HEK293 (cell line): ENCODE measurements at regions not wholly inside any gene's neighbourhood (a gene's known extent, or its start where the extent isn't known, plus 50 kb on each side); places are given as distances from the start of the nearest gene placed in this dataset.

Source experiments
- GFI1B ChIP-seq: fragments of 450-650 bp; formaldehyde crosslinking; IDR thresholded peaks from 2 replicates; pipeline ENCODE4 v1.5.1; 2016; ENCODE audit warnings: missing biosample characterization, missing genetic modification characterization
- HOXA7 ChIP-seq: sonication (generic); formaldehyde crosslinking; IDR thresholded peaks from 2 replicates; pipeline ENCODE4 v1.8.1; 2022; ENCODE audit warnings: missing genetic modification reagents, borderline replicate concordance
- IKZF3 ChIP-seq: fragments of 450-650 bp; IDR thresholded peaks from 2 replicates; pipeline ENCODE4 v1.5.0; 2018; ENCODE audit warnings: missing biosample characterization, mild to moderate bottlenecking, missing genetic modification characterization, moderate library complexity
- MZF1 ChIP-seq: fragments of 450-650 bp; formaldehyde crosslinking; IDR thresholded peaks from 2 replicates; pipeline ENCODE4 v1.5.1; 2017; ENCODE audit warnings: missing biosample characterization, missing genetic modification characterization, borderline replicate concordance
- RBAK ChIP-seq: fragments of 450-650 bp; formaldehyde crosslinking; IDR thresholded peaks from 2 replicates; pipeline ENCODE4 v1.5.1; 2016; ENCODE audit warnings: missing biosample characterization, missing genetic modification characterization
- SETDB1 ChIP-seq: IDR thresholded peaks from one replicate; pipeline ENCODE4 v1.6.1; 2017; ENCODE audit warnings: mild to moderate bottlenecking, low read length, moderate library complexity, mixed read lengths; ENCODE audit not compliant: insufficient read length
- SP3 ChIP-seq: fragments of 450-650 bp; formaldehyde crosslinking; IDR thresholded peaks from 2 replicates; pipeline ENCODE4 v1.5.1; 2016; ENCODE audit warnings: missing biosample characterization, missing genetic modification characterization
- ZBTB1 ChIP-seq: fragments of 450-650 bp; formaldehyde crosslinking; IDR thresholded peaks from 2 replicates; pipeline ENCODE4 v1.5.1; 2016; ENCODE audit warnings: missing biosample characterization, missing genetic modification characterization
- ZBTB20 ChIP-seq: fragments of 450-650 bp; formaldehyde crosslinking; IDR thresholded peaks from 2 replicates; pipeline ENCODE4 v1.5.1; 2016; ENCODE audit warnings: missing biosample characterization, missing genetic modification characterization
- ZBTB48 ChIP-seq: fragments of 450-650 bp; formaldehyde crosslinking; IDR thresholded peaks from 2 replicates; pipeline ENCODE4 v1.5.1; 2016; ENCODE audit warnings: missing biosample characterization, missing genetic modification characterization
- ZEB2 ChIP-seq: fragments of 450-650 bp; formaldehyde crosslinking; IDR thresholded peaks from 2 replicates; pipeline ENCODE4 v1.5.1; 2016; ENCODE audit warnings: missing biosample characterization, missing genetic modification characterization
- ZFHX2 ChIP-seq: fragments of 450-650 bp; formaldehyde crosslinking; conservative IDR thresholded peaks from 2 replicates; pipeline ENCODE4 v1.5.1; 2016; ENCODE audit warnings: missing biosample characterization, missing genetic modification characterization
- ZNF16 ChIP-seq: fragments of 450-650 bp; formaldehyde crosslinking; IDR thresholded peaks from 2 replicates; pipeline ENCODE4 v1.5.1; 2016; ENCODE audit warnings: low read depth, missing biosample characterization, missing genetic modification characterization
- ZNF169 ChIP-seq: fragments of 450-650 bp; formaldehyde crosslinking; IDR thresholded peaks from 2 replicates; pipeline ENCODE4 v1.5.1; 2016; ENCODE audit warnings: missing biosample characterization, missing genetic modification characterization
- ZNF214 ChIP-seq: fragments of 450-650 bp; formaldehyde crosslinking; IDR thresholded peaks from 2 replicates; pipeline ENCODE4 v1.5.1; 2017; ENCODE audit warnings: missing biosample characterization, mild to moderate bottlenecking, missing genetic modification characterization, borderline replicate concordance
- ZNF324 ChIP-seq: fragments of 450-650 bp; formaldehyde crosslinking; IDR thresholded peaks from 2 replicates; pipeline ENCODE4 v1.5.1; 2016; ENCODE audit warnings: missing biosample characterization, missing genetic modification characterization
- ZNF391 ChIP-seq: fragments of 450-650 bp; formaldehyde crosslinking; IDR thresholded peaks from 2 replicates; pipeline ENCODE4 v1.5.1; 2016; ENCODE audit warnings: low read depth, missing biosample characterization, missing genetic modification characterization, borderline replicate concordance
- ZNF416 ChIP-seq: fragments of 450-650 bp; formaldehyde crosslinking; IDR thresholded peaks from 2 replicates; pipeline ENCODE4 v1.5.1; 2016; ENCODE audit warnings: missing biosample characterization, missing genetic modification characterization
- ZNF501 ChIP-seq: fragments of 450-650 bp; formaldehyde crosslinking; IDR thresholded peaks from 2 replicates; pipeline ENCODE4 v1.5.1; 2016; ENCODE audit warnings: missing biosample characterization, missing genetic modification characterization
- ZNF555 ChIP-seq: fragments of 450-650 bp; formaldehyde crosslinking; conservative IDR thresholded peaks from 2 replicates; pipeline ENCODE4 v1.5.1; 2017; ENCODE audit warnings: missing biosample characterization, mild to moderate bottlenecking, missing genetic modification characterization, inconsistent platforms
- ZNF561 ChIP-seq: fragments of 450-650 bp; IDR thresholded peaks from 2 replicates; pipeline ENCODE4 v1.5.1; 2018; ENCODE audit warnings: missing biosample characterization, missing genetic modification characterization, borderline replicate concordance
- ZNF596 ChIP-seq: fragments of 450-650 bp; IDR thresholded peaks from 2 replicates; pipeline ENCODE4 v1.5.0; 2018; ENCODE audit warnings: missing biosample characterization, mild to moderate bottlenecking, missing genetic modification characterization, moderate library complexity
- ZNF624 ChIP-seq: fragments of 450-650 bp; formaldehyde crosslinking; IDR thresholded peaks from 2 replicates; pipeline ENCODE4 v1.5.1; 2017; ENCODE audit warnings: missing biosample characterization, missing genetic modification characterization
- ZNF654 ChIP-seq: fragments of 450-650 bp; formaldehyde crosslinking; IDR thresholded peaks from 2 replicates; pipeline ENCODE4 v1.5.1; 2016; ENCODE audit warnings: low read depth, missing biosample characterization, missing genetic modification characterization
- ZNF677 ChIP-seq: fragments of 450-650 bp; IDR thresholded peaks from 2 replicates; pipeline ENCODE4 v1.5.0; 2018; ENCODE audit warnings: missing biosample characterization, mild to moderate bottlenecking, missing genetic modification characterization, moderate library complexity
- ZNF76 ChIP-seq: fragments of 450-650 bp; formaldehyde crosslinking; IDR thresholded peaks from 2 replicates; pipeline ENCODE4; 2016; ENCODE audit warnings: low read depth, missing biosample characterization, missing genetic modification characterization, borderline replicate concordance
- ZNF777 ChIP-seq: fragments of 450-650 bp; formaldehyde crosslinking; IDR thresholded peaks from 2 replicates; pipeline ENCODE4 v1.5.1; 2017; ENCODE audit warnings: missing biosample characterization, missing genetic modification characterization, borderline replicate concordance
- TF ChIP-seq, protein P1 (sequence below): fragments of 450-650 bp; formaldehyde crosslinking; IDR thresholded peaks from 2 replicates; pipeline ENCODE4 v1.5.1; 2016; ENCODE audit warnings: missing biosample characterization, missing genetic modification characterization
- TF ChIP-seq, protein P2 (sequence below): fragments of 450-650 bp; formaldehyde crosslinking; IDR thresholded peaks from 2 replicates; pipeline ENCODE4 v1.5.1; 2016; ENCODE audit warnings: missing biosample characterization, missing genetic modification characterization
- TF ChIP-seq, protein P3 (sequence below): fragments of 450-650 bp; formaldehyde crosslinking; IDR thresholded peaks from 2 replicates; pipeline ENCODE4 v1.5.1; 2016; ENCODE audit warnings: missing biosample characterization, missing genetic modification characterization
- TF ChIP-seq, protein P4 (sequence below): fragments of 450-650 bp; formaldehyde crosslinking; IDR thresholded peaks from 2 replicates; pipeline ENCODE4 v1.5.1; 2017; ENCODE audit warnings: missing biosample characterization, missing genetic modification characterization
- TF ChIP-seq, protein P5 (sequence below): fragments of 450-650 bp; formaldehyde crosslinking; conservative IDR thresholded peaks from 2 replicates; pipeline ENCODE4 v1.5.1; 2016; ENCODE audit warnings: low read depth, missing biosample characterization, missing genetic modification characterization

DNA sequence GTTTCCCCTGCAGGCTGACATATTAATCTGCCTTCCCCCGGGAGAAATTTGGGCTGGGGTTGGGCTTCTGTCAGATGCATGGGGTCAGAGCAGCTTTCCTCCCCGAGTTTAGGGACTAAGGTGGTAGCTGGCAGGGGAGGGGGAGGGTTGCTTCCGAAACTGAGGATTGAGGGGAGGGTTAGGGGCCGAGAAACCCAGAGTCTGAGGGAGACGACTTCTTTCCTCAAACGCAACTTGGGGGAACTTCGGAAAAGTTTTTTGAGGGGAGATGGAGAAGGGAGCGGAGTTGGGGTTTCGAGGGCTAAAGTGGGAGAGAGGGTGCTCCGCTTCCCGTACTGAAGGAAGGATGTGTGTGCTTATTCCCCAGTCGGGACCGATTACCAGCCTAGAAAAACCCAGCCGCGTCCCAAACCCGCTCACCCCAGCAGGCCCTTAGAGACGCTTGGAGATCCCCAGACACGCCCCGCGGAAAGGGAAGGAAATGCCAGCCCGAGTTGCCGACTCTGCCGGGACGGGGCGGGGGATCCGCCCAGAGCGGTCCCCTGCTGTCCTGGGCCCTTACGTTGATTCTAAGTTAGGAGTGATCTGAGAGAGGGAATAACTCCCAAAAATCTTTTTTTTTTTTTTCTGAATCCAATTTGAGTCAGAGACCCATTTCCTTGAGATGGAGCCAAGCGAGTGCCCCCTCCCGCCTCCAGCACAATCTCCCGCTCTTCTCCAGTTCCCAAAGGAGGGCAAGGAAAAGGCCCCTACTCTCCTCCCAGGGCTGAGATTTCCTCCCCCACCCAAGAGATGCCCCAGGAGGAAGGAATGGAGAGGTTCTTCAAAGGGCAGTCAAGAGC, 61.9 kb downstream of the SMUG1 start (continued):
- peak; percentile 18; the same call in 1 of the 2 replicates for TF ChIP-seq ZBTB20 (tag by site-specific recombination)
- no peak for TF ChIP-seq RBAK
- TF ChIP-seq, protein P1, sequence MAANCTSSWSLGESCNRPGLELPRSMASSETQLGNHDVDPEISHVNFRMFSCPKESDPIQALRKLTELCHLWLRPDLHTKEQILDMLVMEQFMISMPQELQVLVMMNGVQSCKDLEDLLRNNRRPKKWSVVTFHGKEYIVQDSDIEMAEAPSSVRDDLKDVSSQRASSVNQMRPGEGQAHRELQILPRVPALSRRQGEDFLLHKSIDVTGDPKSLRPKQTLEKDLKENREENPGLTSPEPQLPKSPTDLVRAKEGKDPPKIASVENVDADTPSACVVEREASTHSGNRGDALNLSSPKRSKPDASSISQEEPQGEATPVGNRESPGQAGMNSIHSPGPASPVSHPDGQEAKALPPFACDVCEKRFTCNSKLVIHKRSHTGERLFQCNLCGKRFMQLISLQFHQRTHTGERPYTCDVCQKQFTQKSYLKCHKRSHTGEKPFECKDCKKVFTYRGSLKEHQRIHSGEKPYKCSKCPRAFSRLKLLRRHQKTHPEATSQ (tag by site-specific recombination): no peak
- TF ChIP-seq ZNF169: no peak
- TF ChIP-seq ZNF654 (tag by site-specific recombination): peak; percentile 1; the same call in 1 of the 2 replicates
- TF ChIP-seq ZNF391 (tag by site-specific recombination): no peak
- no peak; the same call in 1 of the 2 replicates for TF ChIP-seq SP3
- peak; percentile 97 for TF ChIP-seq ZBTB48 (tag by site-specific recombination)
- no peak for TF ChIP-seq ZNF561 (tag by site-specific recombination)
- TF ChIP-seq MZF1 (tag by site-specific recombination): 0 out of 2 replicates have a peak, but pooled peaks have one; percentile 52
- TF ChIP-seq ZNF501 (tag by site-specific recombination): no peak
- TF ChIP-seq ZNF416 (tag by site-specific recombination): no peak
- no peak for TF ChIP-seq HOXA7
- TF ChIP-seq, protein P2, sequence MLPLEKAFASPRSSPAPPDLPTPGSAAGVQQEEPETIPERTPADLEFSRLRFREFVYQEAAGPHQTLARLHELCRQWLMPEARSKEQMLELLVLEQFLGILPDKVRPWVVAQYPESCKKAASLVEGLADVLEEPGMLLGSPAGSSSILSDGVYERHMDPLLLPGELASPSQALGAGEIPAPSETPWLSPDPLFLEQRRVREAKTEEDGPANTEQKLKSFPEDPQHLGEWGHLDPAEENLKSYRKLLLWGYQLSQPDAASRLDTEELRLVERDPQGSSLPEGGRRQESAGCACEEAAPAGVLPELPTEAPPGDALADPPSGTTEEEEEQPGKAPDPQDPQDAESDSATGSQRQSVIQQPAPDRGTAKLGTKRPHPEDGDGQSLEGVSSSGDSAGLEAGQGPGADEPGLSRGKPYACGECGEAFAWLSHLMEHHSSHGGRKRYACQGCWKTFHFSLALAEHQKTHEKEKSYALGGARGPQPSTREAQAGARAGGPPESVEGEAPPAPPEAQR (tag by site-specific recombination): no peak
- no peak for TF ChIP-seq ZNF16
- TF ChIP-seq ZNF624 (tag by site-specific recombination): no peak
- TF ChIP-seq IKZF3 (tag by site-specific recombination): peak; percentile 78
- no peak for TF ChIP-seq ZNF324 (tag by site-specific recombination)
- no peak for TF ChIP-seq ZBTB1 (tag by site-specific recombination)
- no peak for TF ChIP-seq ZNF677 (tag by site-specific recombination)
- no peak for TF ChIP-seq ZNF76 (tag by site-specific recombination)
- TF ChIP-seq, protein P3, sequence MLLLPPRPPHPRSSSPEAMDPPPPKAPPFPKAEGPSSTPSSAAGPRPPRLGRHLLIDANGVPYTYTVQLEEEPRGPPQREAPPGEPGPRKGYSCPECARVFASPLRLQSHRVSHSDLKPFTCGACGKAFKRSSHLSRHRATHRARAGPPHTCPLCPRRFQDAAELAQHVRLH (tag by site-specific recombination): no peak
- TF ChIP-seq SETDB1: no peak
- TF ChIP-seq, protein P4, sequence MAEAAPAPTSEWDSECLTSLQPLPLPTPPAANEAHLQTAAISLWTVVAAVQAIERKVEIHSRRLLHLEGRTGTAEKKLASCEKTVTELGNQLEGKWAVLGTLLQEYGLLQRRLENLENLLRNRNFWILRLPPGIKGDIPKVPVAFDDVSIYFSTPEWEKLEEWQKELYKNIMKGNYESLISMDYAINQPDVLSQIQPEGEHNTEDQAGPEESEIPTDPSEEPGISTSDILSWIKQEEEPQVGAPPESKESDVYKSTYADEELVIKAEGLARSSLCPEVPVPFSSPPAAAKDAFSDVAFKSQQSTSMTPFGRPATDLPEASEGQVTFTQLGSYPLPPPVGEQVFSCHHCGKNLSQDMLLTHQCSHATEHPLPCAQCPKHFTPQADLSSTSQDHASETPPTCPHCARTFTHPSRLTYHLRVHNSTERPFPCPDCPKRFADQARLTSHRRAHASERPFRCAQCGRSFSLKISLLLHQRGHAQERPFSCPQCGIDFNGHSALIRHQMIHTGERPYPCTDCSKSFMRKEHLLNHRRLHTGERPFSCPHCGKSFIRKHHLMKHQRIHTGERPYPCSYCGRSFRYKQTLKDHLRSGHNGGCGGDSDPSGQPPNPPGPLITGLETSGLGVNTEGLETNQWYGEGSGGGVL (tag by site-specific recombination): peak; percentile 56; the same call in 1 of the 2 replicates
- no peak for TF ChIP-seq ZFHX2
- TF ChIP-seq ZNF555 (tag by site-specific recombination): no peak
- peak; percentile 37; the same call in 1 of the 2 replicates for TF ChIP-seq ZEB2 (tag by site-specific recombination)
- TF ChIP-seq, protein P5, sequence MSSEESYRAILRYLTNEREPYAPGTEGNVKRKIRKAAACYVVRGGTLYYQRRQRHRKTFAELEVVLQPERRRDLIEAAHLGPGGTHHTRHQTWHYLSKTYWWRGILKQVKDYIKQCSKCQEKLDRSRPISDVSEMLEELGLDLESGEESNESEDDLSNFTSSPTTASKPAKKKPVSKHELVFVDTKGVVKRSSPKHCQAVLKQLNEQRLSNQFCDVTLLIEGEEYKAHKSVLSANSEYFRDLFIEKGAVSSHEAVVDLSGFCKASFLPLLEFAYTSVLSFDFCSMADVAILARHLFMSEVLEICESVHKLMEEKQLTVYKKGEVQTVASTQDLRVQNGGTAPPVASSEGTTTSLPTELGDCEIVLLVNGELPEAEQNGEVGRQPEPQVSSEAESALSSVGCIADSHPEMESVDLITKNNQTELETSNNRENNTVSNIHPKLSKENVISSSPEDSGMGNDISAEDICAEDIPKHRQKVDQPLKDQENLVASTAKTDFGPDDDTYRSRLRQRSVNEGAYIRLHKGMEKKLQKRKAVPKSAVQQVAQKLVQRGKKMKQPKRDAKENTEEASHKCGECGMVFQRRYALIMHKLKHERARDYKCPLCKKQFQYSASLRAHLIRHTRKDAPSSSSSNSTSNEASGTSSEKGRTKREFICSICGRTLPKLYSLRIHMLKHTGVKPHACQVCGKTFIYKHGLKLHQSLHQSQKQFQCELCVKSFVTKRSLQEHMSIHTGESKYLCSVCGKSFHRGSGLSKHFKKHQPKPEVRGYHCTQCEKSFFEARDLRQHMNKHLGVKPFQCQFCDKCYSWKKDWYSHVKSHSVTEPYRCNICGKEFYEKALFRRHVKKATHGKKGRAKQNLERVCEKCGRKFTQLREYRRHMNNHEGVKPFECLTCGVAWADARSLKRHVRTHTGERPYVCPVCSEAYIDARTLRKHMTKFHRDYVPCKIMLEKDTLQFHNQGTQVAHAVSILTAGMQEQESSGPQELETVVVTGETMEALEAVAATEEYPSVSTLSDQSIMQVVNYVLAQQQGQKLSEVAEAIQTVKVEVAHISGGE: 0 out of 2 replicates have a peak, but pooled peaks have one; percentile 10
- TF ChIP-seq ZNF596 (tag by site-specific recombination): no peak
- no peak for TF ChIP-seq ZNF214 (tag by site-specific recombination)
- no peak for TF ChIP-seq ZNF777
- TF ChIP-seq GFI1B (tag by site-specific recombination): no peak
